ENCODE measurements at regions not wholly inside any gene's neighbourhood (a gene's known extent, or its start where the extent isn't known, plus 50 kb on each side); places are given as distances from the start of the nearest gene placed in this dataset.

GRCh38 chr3:164550857-164551256 lies 527.4 kb downstream of the SI start:
- H3K4me1 ChIP-seq (ENCODE audit: control insufficient read depth in 1 of 2, insufficient read depth in 2 of 2, low read length in 2 of 2): no peaks in the 10 kb centered on the region
- intact Hi-C loops (cut with micrococcal nuclease): no loop called here
- H3K36me3 Mint-ChIP-seq: no peaks in the 10 kb centered on the region
- no peak overlapping the region for H3K4me2 ChIP-seq (replicated peaks; ENCODE audit: extremely low read depth, low read length, poor library complexity, severe bottlenecking)
- H3K9me3 Mint-ChIP-seq: peaks cover 0 to 3% (median 2%) of the 10 kb centered on the region in 7 donors
- no peaks in the 10 kb centered on the region for H3K9me3 ChIP-seq (replicated peaks in 1 of 2; ENCODE audit: control insufficient read depth in 1 of 2, insufficient read depth in 1 of 2, low read length in 2 of 2)
- no peaks in the 10 kb centered on the region for H3K27me3 Mint-ChIP-seq (ENCODE audit: low read depth in 3 of 3)
- no peaks in the 10 kb centered on the region for H3K4me1 Mint-ChIP-seq
- H3K79me2 ChIP-seq (ENCODE audit: insufficient read depth, low read length): no peaks in the 10 kb centered on the region
- H4K20me1 ChIP-seq (ENCODE audit: insufficient read depth, low read length): no peaks in the 10 kb centered on the region
- H2AFZ ChIP-seq (ENCODE audit: insufficient read depth, low read depth, low read length, poor library complexity, severe bottlenecking): no peak overlapping the region
- no peak overlapping the region for H3K4me3 Mint-ChIP-seq
- H3K27ac Mint-ChIP-seq: no peak overlapping the region
- no peak overlapping the region for H3K4me3 ChIP-seq (replicated peaks in 1 of 3; ENCODE audit: low read depth in 2 of 3, low read length in 3 of 3)
- no peaks in the 10 kb centered on the region for H3K27me3 ChIP-seq (ENCODE audit: control insufficient read depth in 2 of 2, insufficient read depth in 2 of 2, low read length in 2 of 2)
- no peaks in the 10 kb centered on the region for H3K36me3 ChIP-seq (replicated peaks in 1 of 2; ENCODE audit: control insufficient read depth in 1 of 2, insufficient read depth in 2 of 2, low read length in 2 of 2)
- DNase-seq: no peak
- TF ChIP-seq CTCF (IDR thresholded peaks at IDR 0.05): no peak
- H3K9ac ChIP-seq (ENCODE audit: insufficient read depth, low read length, poor library complexity, severe bottlenecking): no peak overlapping the region
- H3K27ac ChIP-seq (ENCODE audit: low read depth in 1 of 2, low read length in 2 of 2): no peak overlapping the region

- H2AFZ ChIP-seq (ENCODE audit: insufficient read depth, low read depth, low read length, poor library complexity, severe bottlenecking): no peak overlapping the region
- H3K27me3 ChIP-seq (ENCODE audit: control insufficient read depth in 2 of 2, insufficient read depth in 2 of 2, low read length in 2 of 2): no peaks in the 10 kb centered on the region
- H3K4me2 ChIP-seq (replicated peaks; ENCODE audit: extremely low read depth, low read length, poor library complexity, severe bottlenecking): no peak overlapping the region
- peaks cover 0 to 4% of the 10 kb centered on the region in 2 donors for H3K9me3 ChIP-seq (replicated peaks in 1 of 2; ENCODE audit: control insufficient read depth in 1 of 2, insufficient read depth in 1 of 2, low read length in 2 of 2)
- H3K27ac ChIP-seq (ENCODE audit: low read depth in 1 of 2, low read length in 2 of 2): no peak overlapping the region
- H3K36me3 ChIP-seq (replicated peaks in 1 of 2; ENCODE audit: control insufficient read depth in 1 of 2, insufficient read depth in 2 of 2, low read length in 2 of 2): no peaks in the 10 kb centered on the region
- H3K4me1 Mint-ChIP-seq: no peaks in the 10 kb centered on the region
- no peaks in the 10 kb centered on the region for H3K4me1 ChIP-seq (ENCODE audit: control insufficient read depth in 1 of 2, insufficient read depth in 2 of 2, low read length in 2 of 2)
- whole genome bisulfite sequencing (ENCODE audit: insufficient coverage): 92% methylated on average over 2 of the region's 2 CpGs
- no peaks in the 10 kb centered on the region for H3K79me2 ChIP-seq (ENCODE audit: insufficient read depth, low read length)
- H3K9me3 Mint-ChIP-seq: peaks cover 0 to 4% (median 3%) of the 10 kb centered on the region in 7 donors
- H3K4me3 Mint-ChIP-seq: no peak overlapping the region
- no peak overlapping the region for H3K27ac Mint-ChIP-seq
- H3K36me3 Mint-ChIP-seq: no peaks in the 10 kb centered on the region
- H4K20me1 ChIP-seq (ENCODE audit: insufficient read depth, low read length): no peaks in the 10 kb centered on the region
- no peak overlapping the region for H3K9ac ChIP-seq (ENCODE audit: insufficient read depth, low read length, poor library complexity, severe bottlenecking)
- TF ChIP-seq CTCF (IDR thresholded peaks at IDR 0.05): no peak
- no peak overlapping the region for H3K4me3 ChIP-seq (replicated peaks in 1 of 3; ENCODE audit: low read depth in 2 of 3, low read length in 3 of 3)
- no peak for DNase-seq
- no peaks in the 10 kb centered on the region for H3K27me3 Mint-ChIP-seq (ENCODE audit: low read depth in 3 of 3)
- intact Hi-C loops (cut with micrococcal nuclease): no loop called here
Observed at GRCh38 chr3:164539215-164539614, 539.1 kb downstream of the SI start.

Data from CD14-positive monocyte (primary cell).